IMR-90 (cell line): ENCODE measurements at regions not wholly inside any gene's neighbourhood (a gene's known extent, or its start where the extent isn't known, plus 50 kb on each side); places are given as distances from the start of the nearest gene placed in this dataset.

ENCODE experiments used
- ATAC-seq: fragments of 200-7000 bp; cut with Tn5 transposase; 2 replicates; pipeline ENCODE4 v1.9.1; 2020; ENCODE audit warnings: low read depth, mild to moderate bottlenecking, moderate library complexity
- BruUV-seq: library from RNA; stranded (reverse); fragments of 400-500 nt; replicated peaks from 2 replicates; lab custom pipeline; 2021; lab: Mats Ljungman, UMichigan
- CTCF ChIA-PET: fragments of 300-600 bp; formaldehyde crosslinking; extraction: SDS; loops from one replicate; lab custom pipeline; 2021; ENCODE audit warnings: antibody characterized with exemption; lab: Yijun Ruan, JAX
- POLR2A ChIA-PET: fragments of 300-600 bp; sonication (Branson Sonifier 250); formaldehyde crosslinking; loops from one replicate; lab custom pipeline; 2022; ENCODE audit warnings: antibody characterized with exemption; ENCODE audit not compliant: unreplicated experiment; lab: Charles Lee
- DNase-seq: peaks from one replicate; pipeline ENCODE4 v3.0.0; 2013
- H2AFZ ChIP-seq: replicated peaks from 2 replicates; pipeline ENCODE3; 2013; ENCODE audit warnings: low read length, mild to moderate bottlenecking; ENCODE audit not compliant: poor library complexity
- H2AK5ac ChIP-seq: 2 replicates; pipeline ENCODE4 v1.6.1; 2013; ENCODE audit warnings: low read depth, low read length, inconsistent platforms
- H2AK9ac ChIP-seq: replicated peaks from 2 replicates; pipeline ENCODE3; 2013; ENCODE audit warnings: mild to moderate bottlenecking, low read depth, low read length, moderate library complexity; ENCODE audit not compliant: poor library complexity
- H2BK120ac ChIP-seq: 2 replicates; pipeline ENCODE4 v1.6.1; 2013; ENCODE audit warnings: low read depth, low read length, inconsistent platforms
- H2BK15ac ChIP-seq: 3 replicates; pipeline ENCODE4 v1.6.1; 2013; ENCODE audit warnings: low read depth, low read length, inconsistent platforms
- H2BK20ac ChIP-seq: 2 replicates; pipeline ENCODE4 v1.6.1; 2013; ENCODE audit warnings: low read depth, mild to moderate bottlenecking, inconsistent platforms, low read length, moderate library complexity
- H2BK5ac ChIP-seq: 2 replicates; pipeline ENCODE4 v1.6.1; 2013; ENCODE audit warnings: mild to moderate bottlenecking, low read depth, low read length, inconsistent platforms; ENCODE audit not compliant: poor library complexity, severe bottlenecking
- H3K14ac ChIP-seq: replicated peaks from 2 replicates; pipeline ENCODE4 v1.6.1; 2013; ENCODE audit warnings: low read depth, low read length, inconsistent platforms
- H3K18ac ChIP-seq: 2 replicates; pipeline ENCODE4 v1.6.1; 2013; ENCODE audit warnings: low read depth, low read length, control low read depth
- H3K23ac ChIP-seq: 2 replicates; pipeline ENCODE4 v1.6.1; 2013; ENCODE audit warnings: low read depth, low read length, inconsistent platforms
- H3K27ac ChIP-seq: 2 replicates; pipeline ENCODE4 v1.5.1; 2013; ENCODE audit warnings: mild to moderate bottlenecking, control low read depth, low read length; ENCODE audit not compliant: insufficient read depth
- H3K27me3 ChIP-seq: 2 replicates; pipeline ENCODE4 v1.6.1; 2013; ENCODE audit warnings: low read length; ENCODE audit not compliant: control insufficient read depth, insufficient read depth
- H3K36me3 ChIP-seq: 2 replicates; pipeline ENCODE4 v1.6.1; 2013; ENCODE audit warnings: low read length, mixed read lengths; ENCODE audit not compliant: control insufficient read depth, insufficient read depth
- H3K4ac ChIP-seq: 2 replicates; pipeline ENCODE4 v1.6.1; 2013; ENCODE audit warnings: low read depth, low read length, inconsistent platforms
- H3K4me1 ChIP-seq: 2 replicates; pipeline ENCODE4 v1.6.1; 2013; ENCODE audit warnings: low read length, mixed read lengths; ENCODE audit not compliant: control insufficient read depth, insufficient read depth
- H3K4me2 ChIP-seq: 2 replicates; pipeline ENCODE4 v1.6.1; 2013; ENCODE audit warnings: low read depth, mild to moderate bottlenecking, control low read depth, low read length, moderate library complexity
- H3K4me3 ChIP-seq: 2 replicates; pipeline ENCODE4 v1.5.1; 2013; ENCODE audit warnings: low read depth, mild to moderate bottlenecking, control low read depth, low read length, moderate library complexity; ENCODE audit not compliant: insufficient read depth
- H3K56ac ChIP-seq: 2 replicates; pipeline ENCODE4 v1.6.1; 2013; ENCODE audit warnings: low read length, inconsistent platforms; ENCODE audit not compliant: insufficient read depth; ENCODE audit errors: extremely low read depth
- H3K79me1 ChIP-seq, 2 experiments: 2 replicates each; pipeline ENCODE4 v1.6.1; 2013; ENCODE audit warnings: low read length in 2 of 2, inconsistent platforms in 1 of 2, low read depth in 1 of 2
- H3K9ac ChIP-seq: 2 replicates; pipeline ENCODE4 v1.6.1; 2013; ENCODE audit warnings: low read depth, low read length, control low read depth
- H3K9me1 ChIP-seq: 2 replicates; pipeline ENCODE4 v1.6.1; 2013; ENCODE audit warnings: low read length, inconsistent platforms; ENCODE audit not compliant: insufficient read depth
- H3K9me3 ChIP-seq: 2 replicates; pipeline ENCODE4 v1.6.1; 2013; ENCODE audit warnings: low read length; ENCODE audit not compliant: control insufficient read depth, insufficient read depth
- H4K20me1 ChIP-seq: 2 replicates; pipeline ENCODE4 v1.6.1; 2013; ENCODE audit warnings: low read length, inconsistent platforms; ENCODE audit not compliant: insufficient read depth
- H4K5ac ChIP-seq: 2 replicates; pipeline ENCODE4 v1.6.1; 2013; ENCODE audit warnings: mild to moderate bottlenecking, low read depth, low read length, control low read depth
- H4K8ac ChIP-seq, 2 experiments: 2 replicates each; pipeline ENCODE4 v1.6.1; 2013; ENCODE audit warnings: low read depth in 2 of 2, low read length in 2 of 2, control low read depth in 1 of 2, inconsistent platforms in 1 of 2
- H4K91ac ChIP-seq: 2 replicates; pipeline ENCODE4 v1.6.1; 2013; ENCODE audit warnings: low read depth, low read length, inconsistent platforms; ENCODE audit not compliant: insufficient read depth
- CEBPB ChIP-seq: IDR thresholded peaks from 2 replicates; pipeline ENCODE4 v1.6.1; 2012; ENCODE audit warnings: low read depth, low read length, improper control_type of control experiment
- CHD1 ChIP-seq: IDR thresholded peaks from 2 replicates; pipeline ENCODE4 v1.6.1; 2012; ENCODE audit warnings: low read depth, low read length, improper control_type of control experiment
- CTCF ChIP-seq: conservative IDR thresholded peaks from 2 replicates; pipeline ENCODE4 v1.5.1; 2012; ENCODE audit warnings: mild to moderate bottlenecking, low read depth, low read length, improper control_type of control experiment
- MAFK ChIP-seq: IDR thresholded peaks from 2 replicates; pipeline ENCODE4 v1.6.1; 2012; ENCODE audit warnings: low read depth, low read length, improper control_type of control experiment
- MXI1 ChIP-seq: IDR thresholded peaks from 2 replicates; pipeline ENCODE4 v1.6.1; 2012; ENCODE audit warnings: low read depth, mild to moderate bottlenecking, low read length, moderate library complexity, borderline replicate concordance
- NFE2L2 ChIP-seq: fragments of 150-350 bp; IDR thresholded peaks from 2 replicates; pipeline ENCODE4 v1.6.1; 2016; ENCODE audit warnings: low read depth, mild to moderate bottlenecking, low read length
- POLR2A ChIP-seq: IDR thresholded peaks from 2 replicates; pipeline ENCODE4 v1.6.1; 2012; ENCODE audit warnings: mild to moderate bottlenecking, low read depth, low read length
- RCOR1 ChIP-seq: IDR thresholded peaks from 2 replicates; pipeline ENCODE4 v1.6.1; 2012; ENCODE audit warnings: mild to moderate bottlenecking, low read length, improper control_type of control experiment; ENCODE audit not compliant: insufficient replicate concordance
- USF2 ChIP-seq: fragments of 150-350 bp; IDR thresholded peaks from 2 replicates; pipeline ENCODE4 v1.6.1; 2017; ENCODE audit warnings: mild to moderate bottlenecking, antibody characterized with exemption, low read length, low read depth
- WGBS, 2 experiments: methylation state at CpG; one replicate each; pipeline versions ENCODE4 v1.1.5 to v1.1.7; 2013; ENCODE audit warnings: missing lambda C conversion rate in 2 of 2; ENCODE audit not compliant: insufficient read length in 1 of 2; ENCODE audit errors: extremely low coverage in 2 of 2; 5-methylcytosine and 5-hydroxymethylcytosine counted together
- dilution Hi-C: fragments of 300-500 bp; cut with HindIII; formaldehyde crosslinking; loops from one replicate; pipeline ENCODE4 v1.14.3; 2018; ENCODE audit warnings: low sequenced_read_pairs; ENCODE audit not compliant: unreplicated experiment
- in situ Hi-C: fragments of 300-500 bp; cut with MboI; formaldehyde crosslinking; loops from 3 replicates; pipeline ENCODE4 v1.14.3; 2019; ENCODE audit warnings: low sequenced_read_pairs, inconsistent platforms, mixed read lengths
- intact Hi-C: fragments of 100-400 bp; cut with micrococcal nuclease; formaldehyde crosslinking; loops from 2 replicates; pipeline ENCODE4 v1.10.0; 2022

GRCh38 chr21:43305811-43306311, 121.1 kb downstream of the SIK1 start:
- Histone ChIP-seq H2BK5ac (no peak overlapping the region), H3K9me3 (no peaks in the 10 kb centered on the region), H2AFZ (no peak overlapping the region), H3K23ac (no peak overlapping the region), H3K4ac (no peak overlapping the region), H3K27ac (no peak overlapping the region), H2AK5ac (no peak overlapping the region), H2BK120ac (no peak overlapping the region), H3K4me3 (no peak overlapping the region), H3K4me1 (no peaks in the 10 kb centered on the region), H3K36me3 (no peaks in the 10 kb centered on the region), H3K18ac (no peak overlapping the region), H4K91ac (no peak overlapping the region), H4K5ac (no peak overlapping the region), H3K14ac (no peak overlapping the region), H2BK15ac (no peak overlapping the region), H4K8ac (no peak overlapping the region), H2AK9ac (no peak overlapping the region), H3K4me2 (no peak overlapping the region), H3K27me3 (peaks cover 22% of the 10 kb centered on the region), H4K20me1 (no peaks in the 10 kb centered on the region), H3K56ac (no peak overlapping the region), H3K9me1 (0 out of 2 replicates have a peak, but pooled peaks cover 2% of the 10 kb centered on the region), H3K79me1 (no peaks in the 10 kb centered on the region), H3K9ac (no peak overlapping the region), H2BK20ac (no peak overlapping the region)
- TF ChIP-seq CEBPB, result no peak
- TF ChIP-seq CHD1, result no peak
- no peak for TF ChIP-seq CTCF
- TF ChIP-seq POLR2A, result no peak
- TF ChIP-seq MAFK, result no peak
- no peak for TF ChIP-seq MXI1
- TF ChIP-seq USF2, result no peak
- TF ChIP-seq RCOR1, result no peak
- no peak for TF ChIP-seq NFE2L2
- no peak for DNase-seq
- dilution Hi-C loops (no loop called here), in situ Hi-C loops (no loop called here), intact Hi-C loops (no loop called here)
- 88% methylated on average over 8 of the region's 16 CpGs; no CpG with 5 or more reads in 1 of the 2 experiments for WGBS, 2 experiments
- BruUV-seq, result no TSS peak
- ATAC-seq, result no peak
- ChIA-PET CTCF (no interaction called here), POLR2A (no interaction called here)
